ENCODE measurements at regions not wholly inside any gene's neighbourhood (a gene's known extent, or its start where the extent isn't known, plus 50 kb on each side); places are given as distances from the start of the nearest gene placed in this dataset.

DNA sequence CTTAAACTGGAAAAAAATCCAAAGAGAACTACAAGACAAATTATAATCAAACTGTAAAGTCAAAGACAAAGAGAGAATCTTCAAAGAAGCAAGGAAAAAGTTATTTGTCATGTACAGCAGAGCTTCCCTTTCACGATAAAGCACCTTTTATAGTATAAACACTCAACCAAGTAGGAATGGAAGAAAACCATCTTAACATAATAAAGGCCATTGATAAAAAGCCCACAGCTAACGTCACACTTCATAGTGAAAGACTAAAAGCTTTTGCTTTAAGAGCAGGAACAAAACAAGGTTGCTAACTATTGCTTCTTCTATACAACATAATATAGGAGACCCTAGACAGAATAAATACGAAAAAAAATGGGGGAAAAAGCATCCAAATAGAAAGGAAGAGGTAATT lies 595.7 kb upstream of the POU3F4 start:
- FAIRE-seq (no peak), DNase-seq (ENCODE audit: low spot score) (no peak)

- FAIRE-seq (no peak), DNase-seq (ENCODE audit: low spot score) (no peak)
These were observed 573.1 kb upstream of the POU3F4 start for GRCh38 chrX:82934980-82935379.

DNA sequence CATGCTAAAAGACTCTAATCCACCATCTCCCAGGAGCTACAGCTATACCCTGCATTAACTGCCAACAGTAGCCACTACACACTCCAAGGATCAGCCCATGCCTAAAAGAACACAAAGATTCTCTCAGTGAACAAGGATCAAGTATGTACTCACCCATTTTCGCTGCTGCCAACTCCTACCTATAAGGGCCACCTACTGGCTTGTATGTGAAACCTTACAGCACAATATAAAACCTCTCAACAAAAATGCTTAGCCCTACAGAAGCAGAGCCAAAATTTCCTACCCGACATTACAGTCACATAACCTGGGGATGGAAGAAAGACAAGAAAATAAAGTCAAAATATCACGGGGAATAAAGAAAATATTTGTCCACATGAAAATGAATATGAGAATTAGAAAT lies 562.8 kb upstream of the POU3F4 start:
- DNase-seq (ENCODE audit: low spot score) (no peak), FAIRE-seq (no peak)

DNA sequence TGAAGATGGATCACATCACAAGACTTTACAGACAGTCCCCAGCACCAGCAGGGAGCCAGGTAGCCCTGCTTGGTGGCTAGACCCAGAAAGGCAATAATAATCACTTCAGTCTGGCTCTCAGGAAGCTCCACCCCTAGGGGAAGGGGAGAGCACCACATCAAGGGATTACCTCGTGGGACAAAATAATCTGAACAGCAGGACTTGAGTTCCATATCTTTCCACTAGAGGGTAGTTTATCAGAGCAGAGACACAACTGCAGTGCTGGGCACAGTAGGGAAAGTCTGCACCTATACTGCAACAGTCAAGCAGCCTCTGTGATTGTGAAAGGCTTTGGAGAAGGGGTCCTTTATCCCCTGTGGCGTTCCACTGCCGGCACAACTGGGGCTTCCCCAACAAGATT lies 547.0 kb upstream of the POU3F4 start:
- no peak for DNase-seq (ENCODE audit: low spot score)
- FAIRE-seq = no peak

GRCh38 chrX:82973646-82974045 lies 534.4 kb upstream of the POU3F4 start:
- FAIRE-seq = no peak
- no peak for DNase-seq (ENCODE audit: low spot score)

DNA sequence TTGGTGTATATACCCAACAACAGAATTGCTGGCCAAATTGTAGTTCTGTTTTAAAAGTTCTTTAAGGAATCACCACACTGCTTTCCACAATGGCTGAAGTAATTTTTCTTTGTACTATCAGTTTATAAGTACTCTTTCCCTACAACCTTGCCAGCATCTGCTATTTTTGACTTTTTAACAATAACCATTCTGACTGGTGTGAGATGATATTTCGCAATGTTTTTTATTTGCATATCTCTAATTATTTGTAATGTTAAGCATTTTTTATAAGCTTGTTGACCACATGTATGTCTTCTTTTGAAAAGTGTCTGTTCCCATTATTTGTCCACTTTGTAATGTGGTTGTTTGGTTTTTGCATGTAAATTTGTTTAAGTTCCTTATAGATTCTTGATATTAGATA lies 509.9 kb upstream of the POU3F4 start:
- DNase-seq (ENCODE audit: low spot score) (no peak), FAIRE-seq (no peak)

- DNase-seq (ENCODE audit: low spot score) = no peak
- no peak for FAIRE-seq
These were observed 504.1 kb upstream of the POU3F4 start for GRCh38 chrX:83004012-83004411.

DNA sequence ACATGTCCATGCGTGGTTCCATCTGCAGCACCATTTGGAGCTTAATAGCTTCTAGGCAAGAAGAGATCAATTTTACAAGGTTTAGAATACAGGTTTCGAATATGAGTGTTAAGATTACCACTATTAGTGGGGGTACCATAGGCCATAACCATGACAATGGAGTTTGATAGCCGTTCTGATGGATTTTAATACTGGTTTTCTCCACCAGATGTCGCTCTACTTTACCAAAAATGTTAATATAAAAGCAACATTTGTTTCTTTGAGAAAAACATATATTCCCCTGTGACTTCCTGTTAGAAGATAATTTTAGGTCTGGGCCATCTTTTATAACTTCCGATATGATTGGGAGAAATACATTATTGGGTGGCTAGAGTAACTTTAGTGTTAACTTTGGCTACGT lies 499.7 kb upstream of the POU3F4 start:
- DNase-seq (ENCODE audit: low spot score) (no peak), FAIRE-seq (no peak)

DNA sequence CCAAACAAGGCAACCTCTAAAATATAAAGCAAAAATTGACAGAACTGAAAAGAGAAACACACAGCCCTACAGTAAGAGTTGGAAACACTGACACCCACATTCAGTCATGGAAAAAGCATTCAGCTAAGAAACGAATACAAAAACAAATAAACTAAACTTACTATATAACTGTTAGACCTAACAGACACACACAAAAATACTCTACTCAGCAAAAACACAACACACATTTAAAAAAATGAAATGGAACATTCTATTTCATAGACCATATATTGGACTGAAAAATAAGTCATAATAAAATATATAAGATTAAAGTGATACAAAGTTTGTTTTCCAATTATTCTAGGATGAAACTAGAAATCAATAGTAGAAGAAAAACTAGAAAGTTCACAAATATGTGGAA lies 488.8 kb upstream of the POU3F4 start:
- no peak for FAIRE-seq
- no peak for DNase-seq (ENCODE audit: low spot score)

DNA sequence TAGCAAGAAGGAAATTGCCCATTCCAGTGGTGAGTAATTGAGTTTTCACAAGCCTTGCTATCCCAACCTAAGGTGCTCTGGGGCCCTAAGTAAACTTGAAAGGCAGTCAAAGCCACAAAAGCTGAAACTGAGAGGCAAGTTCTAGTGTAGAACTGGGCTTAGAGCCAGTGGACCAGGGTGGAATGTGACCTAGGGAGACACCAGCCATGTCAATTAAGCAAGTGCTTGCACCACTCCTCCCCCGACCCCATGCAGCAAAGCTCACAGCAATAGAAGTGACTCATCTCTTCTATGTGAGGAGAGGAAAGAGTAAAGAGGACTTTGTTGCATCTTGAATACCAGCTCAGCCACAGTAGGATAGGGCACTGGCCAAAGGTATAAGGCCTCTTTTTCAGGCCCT lies 486.1 kb upstream of the POU3F4 start:
- FAIRE-seq = no peak
- DNase-seq (ENCODE audit: low spot score) = peak; percentile 61
